GM13976 (cell line): ENCODE measurements at regions not wholly inside any gene's neighbourhood (a gene's known extent, or its start where the extent isn't known, plus 50 kb on each side); places are given as distances from the start of the nearest gene placed in this dataset.

Experiments
- DNase-seq: peaks from one replicate; pipeline ENCODE4 v3.0.0; 2012; ENCODE audit warnings: low spot score
- in situ Hi-C: fragments of 300-500 bp; cut with MboI; formaldehyde crosslinking; loops from one replicate; pipeline ENCODE4 v1.12.0; 2022; ENCODE audit warnings: low sequenced_read_pairs, mixed read lengths, inconsistent platforms; ENCODE audit not compliant: unreplicated experiment
- TF ChIP-seq, protein P1 (sequence below): IDR thresholded peaks from 2 replicates; pipeline ENCODE4 v1.5.1; 2012; ENCODE audit warnings: borderline replicate concordance, mild to moderate bottlenecking; ENCODE audit not compliant: insufficient read depth; ENCODE audit errors: extremely low read depth, missing control alignments, control extremely low read depth

DNA sequence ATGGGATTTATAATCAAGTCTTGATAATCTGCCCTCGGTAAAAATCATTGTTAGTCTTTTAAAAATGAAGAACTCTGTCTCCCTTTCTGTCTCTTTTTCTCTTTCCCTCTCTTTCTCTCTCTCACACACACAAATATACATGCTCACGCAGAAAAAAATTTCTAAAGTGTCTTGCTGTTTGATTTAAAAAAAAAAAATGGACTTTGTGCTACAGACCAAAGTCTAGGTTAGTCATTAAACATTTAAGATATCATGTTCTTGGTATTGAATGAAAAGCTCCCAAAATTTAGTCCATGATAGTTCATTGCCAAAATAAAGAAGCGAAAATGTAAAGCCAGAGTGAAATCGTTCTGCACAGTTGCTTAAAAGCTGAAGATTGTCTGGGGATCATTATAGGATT lies 665.8 kb downstream of the SORCS1 start:
- in situ Hi-C loops: no loop called here
- TF ChIP-seq, protein P1, sequence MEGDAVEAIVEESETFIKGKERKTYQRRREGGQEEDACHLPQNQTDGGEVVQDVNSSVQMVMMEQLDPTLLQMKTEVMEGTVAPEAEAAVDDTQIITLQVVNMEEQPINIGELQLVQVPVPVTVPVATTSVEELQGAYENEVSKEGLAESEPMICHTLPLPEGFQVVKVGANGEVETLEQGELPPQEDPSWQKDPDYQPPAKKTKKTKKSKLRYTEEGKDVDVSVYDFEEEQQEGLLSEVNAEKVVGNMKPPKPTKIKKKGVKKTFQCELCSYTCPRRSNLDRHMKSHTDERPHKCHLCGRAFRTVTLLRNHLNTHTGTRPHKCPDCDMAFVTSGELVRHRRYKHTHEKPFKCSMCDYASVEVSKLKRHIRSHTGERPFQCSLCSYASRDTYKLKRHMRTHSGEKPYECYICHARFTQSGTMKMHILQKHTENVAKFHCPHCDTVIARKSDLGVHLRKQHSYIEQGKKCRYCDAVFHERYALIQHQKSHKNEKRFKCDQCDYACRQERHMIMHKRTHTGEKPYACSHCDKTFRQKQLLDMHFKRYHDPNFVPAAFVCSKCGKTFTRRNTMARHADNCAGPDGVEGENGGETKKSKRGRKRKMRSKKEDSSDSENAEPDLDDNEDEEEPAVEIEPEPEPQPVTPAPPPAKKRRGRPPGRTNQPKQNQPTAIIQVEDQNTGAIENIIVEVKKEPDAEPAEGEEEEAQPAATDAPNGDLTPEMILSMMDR: no peak

DNA sequence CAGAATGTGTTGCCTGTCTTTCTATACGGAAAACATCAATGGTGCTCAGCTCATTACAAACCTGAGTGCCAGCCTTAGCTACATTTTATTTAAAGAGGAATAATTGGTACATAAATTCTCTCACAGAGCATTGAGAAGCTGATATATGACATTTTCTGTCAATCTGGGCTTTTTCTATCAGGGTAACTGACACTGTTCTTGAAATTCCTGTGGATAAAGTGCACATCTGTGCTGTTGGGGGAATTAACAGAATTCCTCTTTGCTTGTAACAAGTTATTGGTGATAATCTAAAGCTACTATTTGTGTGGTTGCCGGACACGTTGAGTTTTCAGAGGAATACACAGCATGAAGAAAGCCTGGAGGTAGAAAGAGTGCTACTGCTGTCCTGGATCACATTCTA lies 668.6 kb downstream of the SORCS1 start:
- TF ChIP-seq, protein P1: no peak
- in situ Hi-C loops: no loop called here

More for the DNA sequence above, 665.8 kb downstream of the SORCS1 start:
- DNase-seq: no peak

DNA sequence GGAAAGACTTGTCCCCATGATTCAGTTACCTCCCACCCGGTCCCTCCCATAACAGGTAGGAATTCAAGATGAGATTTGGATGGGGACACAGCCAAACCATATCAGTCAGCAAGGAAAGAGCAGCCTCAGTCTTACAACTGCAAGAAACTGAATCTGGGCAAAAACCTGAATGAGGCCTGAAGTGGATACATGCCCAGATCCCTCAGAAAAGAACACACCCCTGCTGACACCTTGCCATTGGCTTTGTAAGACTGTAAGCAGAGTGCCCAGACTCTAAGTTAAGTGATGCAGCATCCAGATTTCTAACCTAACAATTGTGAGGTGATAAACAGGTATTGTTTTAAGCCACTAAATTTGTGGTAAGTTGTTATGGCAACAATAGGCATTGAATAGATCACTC lies 670.8 kb downstream of the SORCS1 start:
- in situ Hi-C loops: no loop called here
- DNase-seq: no peak
- TF ChIP-seq, protein P1: no peak

More for the DNA sequence above, 668.6 kb downstream of the SORCS1 start:
- DNase-seq: no peak

DNA sequence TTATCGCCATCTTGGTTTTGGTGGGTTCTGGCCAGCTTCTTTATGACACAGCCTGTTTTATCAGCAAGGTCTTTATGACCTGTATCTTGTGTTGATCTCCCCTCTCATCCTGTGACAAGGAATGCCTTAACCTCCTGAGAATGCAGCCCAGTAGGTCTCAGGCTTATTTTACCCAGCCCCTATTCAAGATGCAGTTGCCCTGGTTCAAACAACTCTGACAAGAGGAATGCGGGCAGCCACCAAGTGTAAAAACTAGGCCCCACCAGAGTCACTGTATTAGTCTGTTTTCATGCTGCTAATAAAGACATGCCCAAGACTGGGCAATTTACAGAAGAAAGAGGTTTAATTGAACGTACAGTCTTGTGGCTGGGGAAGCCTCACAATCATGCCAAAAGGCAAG lies 671.3 kb downstream of the SORCS1 start:
- in situ Hi-C loops: no loop called here
- DNase-seq: no peak
- TF ChIP-seq, protein P1: no peak

DNA sequence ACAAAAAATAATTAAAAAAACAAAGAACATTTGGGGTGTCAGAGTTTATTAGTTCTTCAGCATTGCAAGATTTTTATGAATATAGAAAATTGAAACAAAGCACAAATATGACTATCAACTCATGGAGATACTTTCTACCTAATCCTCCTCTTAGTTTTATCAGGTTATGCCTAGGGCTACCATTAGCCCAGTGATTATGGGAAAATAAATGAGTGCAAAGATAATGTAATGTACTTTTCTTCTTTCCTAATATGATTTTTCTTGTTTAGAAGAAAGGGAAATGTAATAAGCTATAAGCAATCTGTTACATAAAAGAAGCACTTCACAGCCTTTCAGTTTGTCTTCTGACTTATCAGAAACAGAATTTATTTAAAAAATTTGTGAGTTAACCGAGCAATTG lies 676.8 kb downstream of the SORCS1 start:
- TF ChIP-seq, protein P1: no peak
- no peak for DNase-seq
- in situ Hi-C loops: no loop called here

DNA sequence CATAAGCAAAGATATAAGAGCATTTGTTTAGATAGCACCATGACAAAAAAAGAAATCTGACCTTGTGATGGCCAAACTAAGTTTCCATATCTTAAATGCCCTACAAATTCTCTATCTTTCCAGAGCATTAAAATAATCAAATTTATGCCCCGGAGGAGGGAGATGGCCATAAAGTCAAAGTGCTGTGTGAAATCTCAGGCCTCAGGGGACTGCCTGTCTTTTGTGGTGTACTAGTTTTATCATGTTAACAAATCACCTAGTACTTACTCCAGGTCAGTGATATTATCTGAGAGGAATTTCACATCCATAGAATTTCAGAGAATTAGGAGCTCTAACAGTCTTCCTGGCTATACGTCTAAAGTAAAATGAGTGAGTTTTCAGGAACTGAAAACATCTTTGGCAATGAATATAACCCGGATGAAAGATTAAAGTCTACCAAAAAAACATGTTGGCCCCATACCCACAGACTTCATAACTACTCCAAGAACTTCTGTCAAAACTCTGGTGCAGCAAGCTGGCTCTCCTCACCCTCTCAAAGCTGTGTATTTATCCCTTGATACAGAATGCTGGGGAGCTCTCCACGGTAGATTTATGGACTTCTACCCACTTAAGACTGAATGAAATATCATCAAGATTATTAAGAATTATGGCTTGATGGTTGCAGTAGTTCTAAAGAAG lies 682.8 kb downstream of the SORCS1 start:
- in situ Hi-C loops: no loop called here
- TF ChIP-seq, protein P1: no peak
- no peak for DNase-seq
